Activated CD4-positive, CD25-positive, alpha-beta regulatory T cell (primary cell): ENCODE measurements at regions not wholly inside any gene's neighbourhood (a gene's known extent, or its start where the extent isn't known, plus 50 kb on each side); places are given as distances from the start of the nearest gene placed in this dataset.

Experiments
- DNase-seq, 4 experiments: peaks; one replicate each; lab custom pipeline; 2025; lab: John Stamatoyannopoulos, UW

DNA sequence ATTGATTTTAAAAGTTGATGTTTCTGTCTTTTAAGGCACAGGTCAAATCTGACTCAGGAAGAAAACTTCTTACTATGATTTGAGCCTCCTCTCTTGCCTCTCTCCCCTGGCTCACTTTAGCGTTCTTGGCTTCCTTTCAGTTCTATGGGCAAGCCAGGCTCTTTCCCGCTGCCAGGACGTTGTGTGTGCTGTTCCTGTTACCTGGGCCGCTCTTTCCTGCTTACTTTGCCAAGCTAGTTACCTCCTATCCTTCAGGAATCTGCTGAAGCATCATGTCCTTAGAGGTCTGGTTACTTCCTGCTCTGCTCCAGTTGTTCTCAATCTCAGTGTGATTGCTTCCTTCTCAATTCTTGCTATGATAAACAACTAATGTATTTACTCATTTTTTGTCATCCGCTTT, 1108.5 kb upstream of the EEF2KMT start:
- DNase-seq: no peak

- no peak for DNase-seq
Observed at GRCh38 chr16:6204945-6205344, 1107.3 kb upstream of the EEF2KMT start.

DNA sequence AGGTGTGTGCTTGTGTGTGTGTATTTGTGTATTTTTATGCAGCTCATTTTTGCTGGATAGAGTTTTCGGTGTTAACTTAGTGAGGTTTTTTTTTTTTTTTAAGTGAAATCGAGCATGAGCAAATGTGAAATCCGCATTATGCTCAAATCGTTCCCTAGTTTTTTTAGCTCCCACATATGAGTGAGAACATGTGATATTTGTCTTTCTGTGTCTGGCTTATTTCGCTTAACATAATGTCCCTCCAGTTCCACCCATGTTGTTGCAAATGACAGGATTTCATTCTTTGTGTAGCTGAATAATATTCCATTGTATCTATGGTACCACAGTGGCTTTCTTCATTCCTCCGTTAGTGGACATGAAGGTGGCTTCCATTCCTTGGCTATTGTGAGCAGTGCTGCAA, 1103.3 kb upstream of the EEF2KMT start:
- DNase-seq: no peak

- no peak for DNase-seq
Observed at GRCh38 chr16:6200271-6200670, 1102.7 kb upstream of the EEF2KMT start.

GRCh38 chr16:6195966-6196365, 1098.4 kb upstream of the EEF2KMT start:
- DNase-seq: no peak

DNA sequence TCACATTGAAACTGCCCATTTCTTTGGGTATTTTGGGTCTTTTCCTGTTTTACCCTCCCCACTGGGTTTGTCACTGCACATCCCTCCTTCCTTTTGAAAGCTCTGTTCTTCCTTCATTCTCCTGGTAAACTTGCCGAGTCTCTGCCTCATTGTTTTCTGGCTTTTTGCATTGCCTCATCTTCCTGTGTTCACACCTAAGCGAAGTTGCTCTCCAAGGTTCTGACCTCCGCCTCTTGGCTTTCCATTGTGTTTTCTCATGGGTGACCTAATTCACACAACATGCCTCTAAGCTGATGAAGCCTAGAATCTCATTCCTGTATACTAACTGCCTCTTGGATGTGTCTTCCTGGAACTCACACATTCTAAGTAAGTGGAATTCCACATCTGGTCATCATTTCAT, 1096.1 kb upstream of the EEF2KMT start:
- DNase-seq: no peak

DNA sequence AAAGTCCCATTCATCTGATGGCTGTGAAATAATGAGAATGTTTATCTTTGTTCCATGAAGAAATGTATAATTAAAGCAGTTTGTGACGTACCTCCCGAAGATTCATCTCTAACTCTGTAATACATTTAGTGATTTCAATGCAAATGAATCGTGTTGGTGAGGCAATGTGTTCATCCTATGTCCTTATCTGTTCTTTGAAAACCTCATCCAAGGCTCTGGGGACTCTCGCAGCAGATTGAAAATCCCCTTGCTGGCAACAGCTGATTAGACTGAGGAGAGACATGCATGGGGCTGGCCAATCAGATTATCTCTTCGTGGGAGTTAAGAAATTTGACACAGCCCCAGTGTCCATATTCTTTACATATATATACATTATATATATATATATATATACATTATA, 1095.4 kb upstream of the EEF2KMT start:
- DNase-seq: no peak

DNA sequence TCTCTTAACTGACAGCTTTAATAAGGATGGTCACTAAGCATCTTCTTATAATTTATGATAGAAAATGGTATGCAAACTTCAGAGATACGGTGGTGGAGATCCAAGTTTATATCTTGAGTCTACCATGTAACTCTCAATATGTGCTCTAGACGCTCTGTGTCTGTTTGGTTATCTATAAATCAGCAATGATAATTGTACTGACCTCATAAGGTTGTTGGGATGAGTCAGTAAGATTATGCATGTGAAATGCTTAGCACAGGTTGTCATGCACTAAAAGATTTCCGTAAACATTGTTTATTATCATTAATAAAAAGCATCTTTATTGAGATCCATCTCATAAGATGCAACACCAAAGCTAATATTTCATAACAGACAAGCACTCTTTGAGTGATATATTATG, 1094.9 kb upstream of the EEF2KMT start:
- no peak for DNase-seq

- DNase-seq: no peak
Observed at GRCh38 chr16:6190776-6191175, 1093.2 kb upstream of the EEF2KMT start.

DNA sequence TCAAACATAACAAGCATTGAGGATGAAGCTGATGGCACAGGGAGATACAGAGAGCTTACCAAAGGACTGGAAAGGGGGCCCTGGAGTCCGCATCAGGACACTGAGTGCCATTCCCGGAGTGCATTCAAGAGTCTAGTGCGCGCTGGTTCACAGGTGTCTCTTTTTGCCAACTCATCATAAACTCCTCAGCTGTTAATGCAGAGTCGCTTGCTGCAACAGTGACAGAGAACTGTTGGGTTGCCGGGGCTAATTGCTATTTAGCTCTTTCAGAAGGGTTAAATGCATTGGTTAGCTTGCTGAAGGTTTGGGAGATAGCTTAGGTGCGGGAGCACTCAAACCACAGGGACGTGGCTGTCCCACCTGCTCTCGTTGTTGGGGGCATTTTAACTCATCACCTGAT, 1091.6 kb upstream of the EEF2KMT start:
- DNase-seq: no peak

- DNase-seq: no peak
Observed at GRCh38 chr16:6177616-6178180, 1080.1 kb upstream of the EEF2KMT start.

- no peak for DNase-seq
Observed at GRCh38 chr16:6170022-6170421, 1072.4 kb upstream of the EEF2KMT start.

GRCh38 chr16:6165330-6165979, 1067.9 kb upstream of the EEF2KMT start:
- DNase-seq: no peak

- DNase-seq: no peak
Observed at GRCh38 chr16:6160871-6161270, 1063.3 kb upstream of the EEF2KMT start.

DNA sequence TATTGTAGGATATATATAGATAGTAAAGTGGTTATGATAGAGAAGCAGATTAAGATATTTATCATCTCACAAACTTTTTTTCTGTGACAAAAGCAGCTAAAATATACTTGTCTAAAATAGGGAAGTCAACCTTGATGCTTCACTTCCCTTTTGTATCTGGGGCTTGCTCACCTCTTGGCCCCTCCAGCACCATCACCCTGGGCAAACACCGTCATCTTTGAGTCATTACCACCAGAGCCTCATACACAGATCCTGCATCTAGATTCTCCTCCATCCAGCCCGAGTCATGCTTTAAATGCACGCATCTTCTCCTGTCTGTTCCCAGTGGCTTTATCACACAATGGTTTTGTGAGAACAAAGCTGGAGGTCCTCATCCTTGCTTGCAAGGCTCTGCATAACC, 1062.7 kb upstream of the EEF2KMT start:
- no peak for DNase-seq

DNA sequence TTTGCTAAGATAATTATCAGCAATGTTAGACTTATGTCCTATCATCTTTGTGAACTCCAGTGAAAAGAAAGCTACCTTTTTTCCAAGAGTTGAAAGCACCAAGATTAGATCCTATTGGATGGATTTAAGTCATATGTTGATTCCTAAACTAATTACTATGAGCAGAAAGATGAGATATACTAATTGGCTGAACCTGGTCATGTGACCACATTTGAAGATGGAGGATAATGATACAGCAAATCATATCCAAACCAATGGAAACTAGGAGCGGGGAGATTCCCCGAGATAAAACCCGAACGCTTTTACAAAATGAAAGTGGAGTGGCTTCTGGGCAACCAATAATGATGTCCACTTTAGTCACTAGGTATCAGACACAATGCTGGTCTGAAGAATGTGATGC, 1060.2 kb upstream of the EEF2KMT start:
- DNase-seq: no peak

DNA sequence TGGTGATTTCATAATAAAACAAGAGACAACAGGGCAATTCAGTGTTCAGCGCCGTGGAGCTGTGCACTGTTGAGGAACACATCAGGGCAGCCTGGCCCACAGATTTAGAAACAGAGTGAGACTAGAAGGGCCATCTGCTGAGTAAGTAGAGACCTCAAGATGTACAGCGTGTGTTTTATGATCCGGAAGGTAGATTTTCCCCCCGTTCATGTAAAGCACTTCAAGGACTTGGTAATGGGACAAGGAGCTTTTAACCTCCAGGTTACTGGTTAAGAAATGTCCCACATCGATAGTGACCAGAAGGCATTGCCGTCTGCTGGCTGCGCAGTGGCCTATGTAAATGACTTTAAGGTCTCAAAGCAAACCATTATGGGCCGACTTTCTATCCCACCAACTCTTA, 1057.7 kb upstream of the EEF2KMT start:
- no peak for DNase-seq

- DNase-seq: no peak
Observed at GRCh38 chr16:6153901-6154300, 1056.3 kb upstream of the EEF2KMT start.

GRCh38 chr16:6149031-6149430, 1051.4 kb upstream of the EEF2KMT start:
- DNase-seq: no peak

GRCh38 chr16:6148361-6148760, 1050.8 kb upstream of the EEF2KMT start:
- DNase-seq: no peak

- no peak for DNase-seq
Observed at GRCh38 chr16:6146874-6147425, 1049.4 kb upstream of the EEF2KMT start.

GRCh38 chr16:6146356-6146755, 1048.8 kb upstream of the EEF2KMT start:
- DNase-seq: no peak

DNA sequence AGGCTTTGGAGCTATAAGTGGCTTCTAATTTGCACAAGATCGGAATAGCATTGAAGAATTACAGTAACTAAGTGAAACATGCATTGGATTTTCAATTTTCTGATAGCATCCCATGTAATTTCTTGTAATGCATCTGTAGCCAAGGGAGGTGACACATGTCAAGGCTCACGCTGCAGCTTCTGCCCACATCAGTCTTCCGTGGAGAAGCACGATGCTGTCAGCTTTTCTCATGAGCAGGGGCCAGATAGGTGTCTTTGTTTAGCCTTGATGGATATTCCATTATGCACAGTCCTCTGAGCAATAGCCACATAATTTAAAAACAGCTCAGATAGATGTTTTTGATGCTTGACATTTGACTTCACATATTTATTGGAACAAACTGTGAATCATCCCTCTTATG, 1046.9 kb upstream of the EEF2KMT start:
- DNase-seq: no peak

GRCh38 chr16:6143020-6143419, 1045.4 kb upstream of the EEF2KMT start:
- no peak for DNase-seq
